ENCODE measurements at regions not wholly inside any gene's neighbourhood (a gene's known extent, or its start where the extent isn't known, plus 50 kb on each side); places are given as distances from the start of the nearest gene placed in this dataset.

- SMC1A ChIA-PET (ENCODE audit: uncharacterized antibody, unreplicated experiment): no interaction called here
- WGBS (ENCODE audit: insufficient coverage, insufficient replicate concordance, low lambda C conversion rate, missing lambda C conversion rate): 2% methylated on average over 2 of the region's 2 CpGs
- H3K4me2 ChIP-seq (ENCODE audit: control insufficient read depth, insufficient read depth): no peak overlapping the region
Measured at GRCh38 chr2:83650161-83650560, 808.9 kb downstream of the SUCLG1 start.

More at GRCh38 chr2:83650161-83650560, 808.9 kb downstream of the SUCLG1 start:
- H3K4me3 ChIP-seq: no peak overlapping the region
- RAD21 ChIA-PET (ENCODE audit: unreplicated experiment): no interaction called here
- no peaks in the 10 kb centered on the region for H3K36me3 ChIP-seq (ENCODE audit: control insufficient read depth in 2 of 2, insufficient read depth in 2 of 2, low read length in 1 of 2)
- FAIRE-seq (no peak), DNase-seq (ENCODE audit: low read depth, low spot score) (no peak), ATAC-seq (no peak)
- no peaks in the 10 kb centered on the region for H3K9me3 ChIP-seq (replicated peaks; ENCODE audit: control insufficient read depth, insufficient read depth, low read length)
- no peaks in the 10 kb centered on the region for H3K4me1 ChIP-seq (ENCODE audit: control insufficient read depth, insufficient read depth, low read length)
- no peak overlapping the region for H2AFZ ChIP-seq (ENCODE audit: control insufficient read depth, low read depth, low read length)
- CTCF ChIA-PET: no interaction called here
- TF ChIP-seq DPF2 (IDR thresholded peaks at IDR 0.05) (no peak), ZNF687 (IDR thresholded peaks at IDR 0.05) (no peak), FOXK2 (IDR thresholded peaks at IDR 0.05) (no peak), ZNF207 (IDR thresholded peaks at IDR 0.05; ENCODE audit: borderline replicate concordance) (no peak), LARP7 (IDR thresholded peaks at IDR 0.05) (no peak)
- POLR2A ChIA-PET: no interaction called here
- H3K9ac ChIP-seq (ENCODE audit: control insufficient read depth, insufficient read depth, low read length): no peak overlapping the region
- in situ Hi-C loops (cut with MboI) (no loop called here), intact Hi-C loops (cut with micrococcal nuclease; ENCODE audit: unreplicated experiment) (no loop called here)
- no peaks in the 10 kb centered on the region for H3K27me3 ChIP-seq (replicated peaks in 1 of 2; ENCODE audit: control insufficient read depth in 2 of 2, insufficient read depth in 2 of 2, low read length in 1 of 2)
- no peaks in the 10 kb centered on the region for H4K20me1 ChIP-seq (ENCODE audit: control insufficient read depth, insufficient read depth)
- no peak overlapping the region for H3K27ac ChIP-seq (ENCODE audit: control insufficient read depth, insufficient read depth)
- no TSS peak for BruUV-seq (replicated peaks)
- no peaks in the 10 kb centered on the region for H3K79me2 ChIP-seq (ENCODE audit: control insufficient read depth, insufficient read depth, low read length)
